NCI-H2227 (cell line): ENCODE measurements at regions not wholly inside any gene's neighbourhood (a gene's known extent, or its start where the extent isn't known, plus 50 kb on each side); places are given as distances from the start of the nearest gene placed in this dataset.
"Not testable (repeated sequence)": the region's sequence is repeated elsewhere in the genome, so short reads cannot be mapped to it uniquely, and the experiment has no call there.

ENCODE experiments used
- DNase-seq: peaks from one replicate; lab custom pipeline; 2025; ENCODE audit not compliant: unreplicated experiment; lab: John Stamatoyannopoulos, UW

DNA sequence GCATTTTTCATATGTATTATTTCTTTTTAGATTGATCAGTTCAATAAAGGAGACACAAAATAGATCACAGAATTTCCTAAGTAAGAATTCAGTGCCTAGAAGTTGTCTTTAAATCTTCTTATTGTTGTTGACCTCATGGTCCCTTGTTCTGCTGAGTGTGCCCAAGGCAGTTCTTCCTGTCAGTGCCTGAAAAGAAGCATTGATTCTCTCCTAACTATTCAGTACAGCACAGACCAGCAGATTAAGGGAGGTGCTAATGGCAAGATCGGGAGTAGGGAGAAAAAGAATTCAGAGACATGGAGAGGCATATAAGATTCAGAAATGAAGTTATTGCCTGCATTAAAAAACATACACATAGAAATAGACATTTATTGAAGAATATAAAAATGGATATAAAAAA lies 180.5 kb upstream of the PCDH9 start:
- no peak for DNase-seq

DNA sequence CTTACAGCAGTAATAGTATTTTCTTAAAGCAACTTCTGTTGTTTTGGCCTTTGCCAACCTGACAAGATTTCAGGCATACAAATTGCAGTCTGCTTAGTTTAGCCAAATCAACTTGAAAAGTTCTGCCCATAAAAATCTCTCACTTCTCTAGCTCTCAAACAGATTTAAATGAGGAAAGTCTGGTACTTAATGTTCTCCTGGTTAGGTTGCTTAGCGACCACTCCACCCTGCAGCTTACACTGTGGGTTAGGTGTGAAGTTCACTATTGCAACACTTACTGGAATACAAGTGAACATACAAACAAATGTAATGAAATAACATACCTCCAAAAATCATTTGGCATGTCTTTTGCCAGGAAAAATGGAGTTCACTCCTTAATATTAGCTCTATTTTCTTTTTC lies 178.7 kb upstream of the PCDH9 start:
- DNase-seq: no peak

GRCh38 chr13:67402546-67402945 lies 172.4 kb upstream of the PCDH9 start:
- no peak for DNase-seq

- DNase-seq: no peak
Measured at GRCh38 chr13:67395577-67395976, 165.4 kb upstream of the PCDH9 start.

- DNase-seq: no peak
Measured at GRCh38 chr13:67392014-67392413, 161.9 kb upstream of the PCDH9 start.

DNA sequence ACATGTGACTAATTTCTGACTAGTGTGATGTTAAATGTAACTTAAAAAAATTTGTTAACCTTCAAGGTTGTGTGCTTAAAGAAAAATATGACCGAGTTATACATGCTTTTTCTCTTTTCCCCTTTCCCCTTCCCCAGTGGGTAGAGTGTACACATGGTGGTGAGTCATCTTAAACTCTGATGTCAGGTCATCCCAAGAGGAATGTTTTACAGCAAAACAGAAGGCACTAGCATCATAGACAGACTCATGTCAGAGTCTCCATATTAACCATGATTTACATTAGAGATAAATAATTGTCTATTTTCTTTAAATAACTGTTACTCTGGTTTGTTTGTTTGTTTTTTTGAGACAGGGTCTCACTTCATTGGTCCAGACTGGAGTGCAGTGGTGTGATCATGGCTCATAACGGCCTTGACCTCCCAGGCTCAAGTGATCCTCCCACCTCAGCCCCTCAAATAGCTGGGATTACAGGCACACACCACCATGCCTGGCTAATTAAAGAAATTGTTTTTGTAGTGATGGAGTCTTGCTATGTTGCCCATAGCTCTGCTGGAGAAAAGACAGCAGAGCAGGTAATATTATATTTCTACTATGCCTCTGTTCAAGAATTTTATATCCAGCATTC lies 160.4 kb upstream of the PCDH9 start:
- no peak for DNase-seq

GRCh38 chr13:67389171-67389570 lies 159.0 kb upstream of the PCDH9 start:
- DNase-seq: no peak

DNA sequence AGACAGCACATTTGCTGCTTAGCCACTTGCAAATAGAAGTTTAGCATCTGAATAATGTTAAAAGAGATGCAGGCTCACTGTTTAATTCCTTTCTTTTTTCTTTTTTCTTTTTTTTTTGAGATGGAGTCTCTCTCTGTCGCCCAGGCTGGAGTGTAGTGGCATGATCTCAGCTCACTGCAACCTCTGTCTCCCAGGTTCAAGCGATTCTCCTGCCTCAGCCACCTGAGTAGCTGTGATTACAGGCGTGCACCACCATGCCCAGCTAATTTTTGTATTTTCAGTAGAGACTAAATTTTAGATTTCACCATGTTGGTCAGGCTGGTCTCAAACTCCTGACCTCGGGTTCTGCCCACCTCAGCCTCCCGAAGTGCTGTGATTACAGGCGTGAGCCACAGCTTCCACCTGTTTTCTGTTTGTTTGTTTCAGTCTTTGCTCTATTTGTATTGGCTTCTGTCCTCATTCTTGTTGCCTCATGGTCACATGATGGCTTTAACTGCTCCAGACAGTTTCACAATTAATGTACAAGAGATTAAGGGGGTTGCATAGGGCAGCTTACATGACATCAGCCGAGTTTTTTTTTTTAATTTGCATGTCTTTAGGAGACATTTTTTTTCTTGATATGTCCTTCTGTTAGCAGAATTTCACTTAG lies 153.1 kb upstream of the PCDH9 start:
- not testable (repeated sequence) for DNase-seq

- DNase-seq: no peak
Measured at GRCh38 chr13:67377919-67378318, 147.8 kb upstream of the PCDH9 start.

GRCh38 chr13:67374391-67374790 lies 144.3 kb upstream of the PCDH9 start:
- DNase-seq: no peak

DNA sequence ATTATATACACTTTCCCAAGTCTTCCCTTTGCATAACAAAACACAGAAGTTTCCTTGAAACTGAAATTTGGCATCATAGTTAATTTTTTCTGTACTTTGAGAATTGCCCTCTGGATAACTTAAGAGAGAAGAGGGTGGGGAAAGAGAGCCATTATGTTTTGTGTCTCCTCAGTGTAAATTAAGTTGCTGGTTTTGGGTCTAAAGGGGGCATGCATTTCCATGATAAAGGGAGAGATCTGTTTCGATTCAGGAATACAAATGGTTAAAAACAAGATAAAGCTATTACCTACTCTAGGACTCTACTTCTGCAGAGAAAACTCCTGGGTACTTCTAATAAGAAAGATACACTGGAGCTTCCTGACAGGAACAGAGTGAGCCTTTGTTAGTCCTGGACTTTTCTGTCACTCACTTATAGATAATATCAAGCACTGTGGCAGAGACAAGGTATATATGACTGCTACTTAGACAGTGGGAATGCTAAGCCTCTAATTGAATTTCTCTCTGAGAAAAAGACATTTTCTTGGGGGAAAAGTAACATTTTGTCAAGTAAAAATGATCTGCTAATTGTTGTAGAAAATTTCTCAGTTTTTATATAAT lies 142.8 kb upstream of the PCDH9 start:
- no peak for DNase-seq

GRCh38 chr13:67369895-67370660 lies 139.9 kb upstream of the PCDH9 start:
- no peak for DNase-seq

DNA sequence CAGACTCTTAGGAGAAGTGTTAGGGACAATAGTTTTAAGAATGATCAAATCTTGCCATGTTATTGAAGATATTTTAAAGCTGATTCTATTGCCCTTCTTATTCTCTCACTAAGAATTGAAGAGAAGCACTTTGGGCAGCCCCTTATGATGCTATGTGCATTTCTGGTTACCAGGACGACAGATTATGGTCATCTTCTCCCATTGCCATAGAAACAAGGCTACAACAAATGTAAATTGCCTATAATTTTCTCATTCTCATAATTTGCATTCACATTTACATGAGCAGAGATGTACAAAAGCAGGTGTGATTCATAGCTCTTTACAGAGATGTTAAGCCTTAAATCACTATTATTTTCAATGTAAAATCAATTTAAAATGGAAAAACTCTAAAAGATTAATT lies 137.3 kb upstream of the PCDH9 start:
- DNase-seq: no peak

DNA sequence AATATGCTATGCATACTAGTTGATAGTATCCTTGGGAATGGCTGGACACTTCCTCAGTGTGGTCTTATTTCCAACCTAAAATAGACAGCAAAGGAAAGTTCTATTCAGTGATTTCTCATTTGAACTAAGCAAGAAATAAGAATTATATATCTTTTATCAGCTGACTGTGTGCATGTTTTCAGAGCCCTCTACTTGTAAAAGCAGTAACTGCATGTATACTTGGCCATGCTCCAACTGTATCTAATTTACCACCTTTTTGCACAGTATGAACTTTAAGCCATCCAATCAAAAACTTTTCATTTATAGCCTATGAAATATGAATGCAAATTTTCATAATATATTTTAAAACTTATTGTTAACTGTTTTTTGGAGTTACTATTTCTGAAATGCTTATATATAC lies 136.4 kb upstream of the PCDH9 start:
- no peak for DNase-seq

- no peak for DNase-seq
Measured at GRCh38 chr13:67355812-67356476, 125.8 kb upstream of the PCDH9 start.

- DNase-seq: no peak
Measured at GRCh38 chr13:67353941-67354340, 123.8 kb upstream of the PCDH9 start.

GRCh38 chr13:67353031-67353430 lies 122.9 kb upstream of the PCDH9 start:
- no peak for DNase-seq

DNA sequence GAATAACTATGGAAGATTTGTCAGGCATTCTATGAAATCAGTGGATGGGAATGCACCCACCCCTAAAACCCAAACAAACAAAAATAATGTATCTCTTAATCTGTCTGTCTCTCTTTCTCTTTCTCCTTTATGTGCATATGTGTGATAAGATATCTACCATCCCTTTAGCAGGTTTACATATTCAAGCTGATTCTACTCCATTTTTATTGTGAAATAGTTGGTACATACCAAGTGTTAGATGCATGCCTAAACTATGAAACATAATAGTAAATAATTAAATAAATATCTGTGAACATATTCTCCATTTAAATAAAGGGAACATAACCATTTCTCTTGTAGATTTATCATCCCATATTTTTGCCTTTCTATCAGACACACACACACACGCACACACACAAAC lies 121.8 kb upstream of the PCDH9 start:
- DNase-seq: no peak

DNA sequence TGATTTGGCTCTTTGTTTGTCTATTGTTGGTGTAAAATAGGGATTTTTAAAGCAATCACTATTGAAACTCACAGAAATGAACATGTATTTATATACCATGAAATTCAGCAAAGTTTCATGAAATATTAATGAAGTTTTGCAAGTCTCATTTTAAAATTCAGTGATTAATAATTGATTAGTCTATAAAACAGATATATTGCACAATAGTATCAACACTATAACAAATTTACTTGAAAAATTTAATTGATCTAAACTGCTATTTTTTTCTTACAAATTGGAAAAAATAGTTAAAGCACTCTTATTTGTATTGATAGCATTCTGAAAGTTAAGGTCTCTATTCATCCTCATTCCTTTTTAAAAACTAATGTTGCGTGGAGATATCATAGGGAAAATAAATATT lies 121.0 kb upstream of the PCDH9 start:
- no peak for DNase-seq

DNA sequence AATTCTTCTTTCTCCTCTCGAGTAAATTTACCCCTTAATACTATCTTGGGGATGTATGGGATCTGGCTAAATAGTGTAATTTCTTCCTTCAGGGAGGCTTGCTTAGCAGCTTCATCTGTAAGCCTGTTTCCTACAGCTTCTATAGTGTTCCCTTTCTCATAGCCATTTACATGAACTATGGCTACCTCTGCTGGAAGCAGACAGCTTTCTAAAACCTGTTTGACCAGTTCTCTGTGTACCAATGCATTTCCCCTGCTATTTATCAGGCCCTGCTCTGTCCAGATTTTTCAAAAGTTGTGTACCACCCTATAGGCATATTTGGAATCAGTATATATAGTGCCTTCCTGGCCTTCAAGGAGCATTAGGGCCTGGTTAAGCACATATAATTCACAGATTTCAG lies 113.6 kb upstream of the PCDH9 start:
- no peak for DNase-seq

GRCh38 chr13:67341406-67341805 lies 111.3 kb upstream of the PCDH9 start:
- DNase-seq: no peak
